Left cardiac atrium (tissue), 4 donors: ENCODE measurements at regions not wholly inside any gene's neighbourhood (a gene's known extent, or its start where the extent isn't known, plus 50 kb on each side); places are given as distances from the start of the nearest gene placed in this dataset.
"Not testable (repeated sequence)": the region's sequence is repeated elsewhere in the genome, so short reads cannot be mapped to it uniquely, and the experiment has no call there.

Source experiments
- ATAC-seq, 2 donors: fragments of 200-7000 bp; cut with Tn5 transposase; one replicate each; pipeline ENCODE4 v1.9.1; 2020; ENCODE audit warnings: mild to moderate bottlenecking in 2 of 2, moderate library complexity in 2 of 2
- DNase-seq: peaks from one replicate; pipeline ENCODE4 v3.0.0-alpha.2; 2020
- intact Hi-C, 2 donors: fragments of 100-400 bp; cut with DNase I; formaldehyde crosslinking; loops; one replicate each; pipeline versions ENCODE4 v1.14.1 to v1.15.1; 2022 to 2023
- donor health status: DM: no; HTN: yes; CAD: no.
- donor health status: DM: no; HTN: yes; CAD: no; lungs with severe emphysema.
- donor health status: DM: yes; HTN: yes; CAD: no.
- donor health status: Dilated cardiomyopathy.

DNA sequence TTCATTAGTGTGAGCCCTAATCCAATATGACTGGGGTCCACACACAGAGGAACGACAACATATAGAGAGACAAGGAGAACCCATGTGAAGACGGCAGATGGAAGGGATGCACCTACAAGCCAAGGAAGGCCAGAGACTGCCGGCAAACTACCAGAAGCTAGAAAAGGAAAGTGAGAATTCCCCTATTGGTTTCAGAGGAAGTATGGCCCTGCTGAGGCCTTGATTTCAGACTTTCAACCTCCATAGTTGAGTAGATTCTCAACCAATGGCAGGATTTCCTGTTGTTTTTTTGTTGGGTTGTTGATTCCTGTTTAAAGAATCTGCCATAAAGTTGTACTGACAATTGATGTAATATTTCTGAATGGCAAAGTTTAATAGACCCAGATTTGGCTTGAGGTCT is 241.5 kb downstream of the SATB2 start:
- ATAC-seq, result no peak

GRCh38 chr2:199207011-199207410 is 250.7 kb downstream of the SATB2 start:
- intact Hi-C loops, result no loop called here
- DNase-seq (no peak), ATAC-seq (no peak)

More for the DNA sequence above, 241.5 kb downstream of the SATB2 start:
- intact Hi-C loops, result no loop called here
- DNase-seq, result no peak

- DNase-seq (no peak), ATAC-seq (no peak)
- intact Hi-C loops, result no loop called here
These were observed 251.2 kb downstream of the SATB2 start for GRCh38 chr2:199206536-199206935.

- ATAC-seq (no peak), DNase-seq (no peak)
- intact Hi-C loops, result no loop called here
These were observed 254.8 kb downstream of the SATB2 start for GRCh38 chr2:199202964-199203363.

GRCh38 chr2:199201539-199201938 is 256.2 kb downstream of the SATB2 start:
- no peak for DNase-seq

DNA sequence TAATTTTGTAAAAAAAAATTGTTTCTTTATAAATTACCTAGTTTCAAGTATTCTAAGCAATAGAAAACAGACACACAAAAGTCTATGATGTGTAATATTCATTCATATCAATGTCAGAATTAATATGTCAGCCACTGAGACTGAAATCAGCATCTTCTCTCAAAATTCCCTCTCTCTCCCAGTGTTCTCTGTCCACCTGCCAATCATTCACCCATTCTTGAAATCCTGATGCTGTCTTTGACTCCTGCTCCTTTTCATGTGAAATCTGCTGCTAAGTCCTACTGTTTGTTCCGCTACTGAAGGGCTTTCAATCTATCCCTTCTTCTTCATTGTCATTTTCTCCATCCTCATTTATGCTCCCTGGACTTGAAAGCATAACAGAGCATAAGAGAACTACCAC is 257.9 kb downstream of the SATB2 start:
- DNase-seq (no peak), ATAC-seq (no peak)
- intact Hi-C loops, result no loop called here

More at GRCh38 chr2:199201539-199201938, 256.2 kb downstream of the SATB2 start:
- ATAC-seq, result no peak
- intact Hi-C loops, result no loop called here

GRCh38 chr2:199197448-199197847 is 260.3 kb downstream of the SATB2 start:
- intact Hi-C loops, result no loop called here
- DNase-seq (no peak), ATAC-seq (no peak)

DNA sequence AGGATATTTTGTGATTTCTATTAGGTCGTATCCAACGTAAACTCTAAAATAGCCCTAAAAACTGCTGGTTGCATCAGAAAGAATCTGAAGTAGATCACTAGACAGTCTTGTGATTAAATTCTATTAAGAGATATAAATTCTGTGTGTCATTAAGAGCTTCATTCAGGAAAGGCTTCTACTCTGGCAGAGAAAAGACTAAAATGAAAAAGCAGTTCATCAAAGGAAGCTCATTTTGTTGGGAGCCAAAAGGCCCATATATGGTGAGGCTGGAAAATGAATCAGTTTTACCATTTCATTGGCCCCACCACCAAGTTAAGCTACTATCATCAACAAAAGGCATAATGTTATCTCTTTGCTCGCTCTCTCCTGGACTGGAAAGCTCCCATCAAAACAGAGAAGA is 261.1 kb downstream of the SATB2 start:
- DNase-seq, result no peak
- intact Hi-C loops, result no loop called here
- ATAC-seq, result no peak

- intact Hi-C loops, result no loop called here
- ATAC-seq (no peak), DNase-seq (no peak)
These were observed 261.7 kb downstream of the SATB2 start for GRCh38 chr2:199195927-199196502.

- ATAC-seq (no peak), DNase-seq (no peak)
These were observed 266.3 kb downstream of the SATB2 start for GRCh38 chr2:199191461-199191860.

DNA sequence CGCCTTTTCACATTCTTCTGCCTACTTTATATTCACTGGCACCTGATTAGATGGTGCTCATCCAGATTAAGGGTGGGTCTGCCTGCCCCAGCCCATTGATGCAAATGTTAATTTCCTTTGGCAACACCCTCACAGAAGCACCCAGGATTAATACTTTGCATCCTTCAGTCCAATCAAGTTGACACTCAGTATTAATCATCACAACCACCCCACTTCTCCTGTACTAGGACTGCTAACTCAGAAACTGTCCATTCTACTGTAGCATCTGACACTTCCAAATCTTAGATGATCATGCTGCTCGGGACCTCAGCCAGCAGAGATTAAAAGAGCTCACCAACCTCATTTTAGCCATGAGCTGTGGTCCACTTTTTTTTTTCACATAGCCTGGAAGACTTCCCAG is 268.5 kb downstream of the SATB2 start:
- intact Hi-C loops, result no loop called here
- ATAC-seq, result no peak
- DNase-seq, result no peak

More at GRCh38 chr2:199191461-199191860, 266.3 kb downstream of the SATB2 start:
- intact Hi-C loops, result no loop called here

DNA sequence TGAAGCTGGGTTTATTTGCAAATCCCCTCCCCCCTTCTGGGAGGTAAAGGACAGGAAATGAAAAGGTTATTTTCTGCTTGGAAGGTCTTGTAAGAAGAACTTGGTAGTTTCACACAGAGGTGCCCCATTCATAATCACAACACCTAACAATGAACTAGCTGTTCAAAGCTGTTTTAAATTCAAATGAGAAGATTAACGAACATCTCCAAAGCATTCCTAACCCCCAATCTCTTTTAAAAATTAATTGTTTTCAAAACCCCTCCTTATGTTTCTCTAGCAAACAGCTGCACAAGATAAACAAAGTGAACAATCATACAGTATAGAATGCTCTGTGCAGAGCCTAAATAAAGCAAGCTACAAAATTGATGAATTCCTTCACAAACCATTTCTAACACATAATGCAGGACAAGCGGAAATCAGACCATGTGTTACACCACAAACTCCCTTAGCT is 271.4 kb downstream of the SATB2 start:
- DNase-seq, result no peak
- no peak for ATAC-seq
- intact Hi-C loops, result no loop called here

DNA sequence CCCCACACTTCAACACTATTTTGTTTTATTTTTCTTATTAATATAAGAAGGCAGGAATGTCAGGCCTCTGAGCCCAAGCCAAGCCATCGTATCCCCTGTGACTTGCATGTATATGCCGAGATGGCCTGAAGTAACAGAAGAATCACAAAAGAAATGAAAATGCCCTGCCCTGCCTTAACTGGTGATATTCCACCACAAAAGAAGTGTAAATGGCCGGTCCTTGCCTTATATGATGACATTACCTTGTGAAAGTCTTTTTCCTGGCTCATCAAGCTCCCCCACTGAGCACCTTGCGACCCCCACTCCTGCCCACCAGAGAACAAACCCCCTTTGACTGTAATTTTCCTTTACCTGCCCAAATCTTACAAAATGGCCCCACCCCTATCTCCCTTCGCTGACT is 272.6 kb downstream of the SATB2 start:
- intact Hi-C loops, DNase-seq, ATAC-seq: not testable (repeated sequence)

DNA sequence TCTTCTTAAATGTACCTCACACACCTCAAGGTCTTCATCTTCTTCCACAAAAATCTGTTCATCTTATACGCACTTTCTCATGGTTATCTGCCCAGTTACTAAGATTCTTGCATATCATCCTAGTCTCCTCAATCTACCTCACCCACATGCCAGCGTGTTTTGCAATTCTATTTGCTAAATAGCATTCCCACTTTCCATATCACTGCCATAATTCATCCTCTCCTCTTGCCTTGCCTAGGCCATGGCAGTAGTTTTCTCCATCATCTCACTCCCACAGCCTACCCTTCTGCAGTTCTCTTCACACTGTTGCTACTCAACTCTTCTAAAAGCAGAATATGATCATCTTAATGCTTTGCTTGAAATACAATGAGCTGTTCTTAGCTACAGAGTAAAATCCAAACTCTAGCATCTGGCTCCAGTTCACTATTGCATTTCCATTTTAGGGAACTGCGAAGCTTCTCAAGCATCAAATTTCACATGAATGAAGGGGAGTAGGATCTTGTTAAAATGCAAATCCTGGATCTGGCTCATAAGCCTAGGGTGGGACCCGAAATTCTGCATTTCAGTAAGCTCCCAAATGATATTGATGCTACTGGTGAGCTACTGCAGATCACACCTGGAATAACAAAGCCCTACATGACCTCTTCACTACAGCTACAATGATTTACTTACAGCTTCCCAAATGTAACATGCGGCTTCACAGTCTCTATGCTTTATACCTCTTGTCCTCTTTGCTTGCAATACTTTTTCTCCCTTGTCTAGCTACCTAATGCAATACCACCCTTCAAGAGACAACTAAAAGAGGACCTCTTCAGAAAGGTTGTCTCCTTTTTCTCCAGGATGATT is 293.9 kb downstream of the SATB2 start:
- intact Hi-C loops, result no loop called here
- no peak for DNase-seq
- no peak for ATAC-seq

- DNase-seq (no peak), ATAC-seq (no peak)
- intact Hi-C loops, result no loop called here
These were observed 296.9 kb downstream of the SATB2 start for GRCh38 chr2:199160677-199161465.

GRCh38 chr2:199160081-199160480 is 297.7 kb downstream of the SATB2 start:
- DNase-seq (no peak), ATAC-seq (no peak)
- intact Hi-C loops, result no loop called here

DNA sequence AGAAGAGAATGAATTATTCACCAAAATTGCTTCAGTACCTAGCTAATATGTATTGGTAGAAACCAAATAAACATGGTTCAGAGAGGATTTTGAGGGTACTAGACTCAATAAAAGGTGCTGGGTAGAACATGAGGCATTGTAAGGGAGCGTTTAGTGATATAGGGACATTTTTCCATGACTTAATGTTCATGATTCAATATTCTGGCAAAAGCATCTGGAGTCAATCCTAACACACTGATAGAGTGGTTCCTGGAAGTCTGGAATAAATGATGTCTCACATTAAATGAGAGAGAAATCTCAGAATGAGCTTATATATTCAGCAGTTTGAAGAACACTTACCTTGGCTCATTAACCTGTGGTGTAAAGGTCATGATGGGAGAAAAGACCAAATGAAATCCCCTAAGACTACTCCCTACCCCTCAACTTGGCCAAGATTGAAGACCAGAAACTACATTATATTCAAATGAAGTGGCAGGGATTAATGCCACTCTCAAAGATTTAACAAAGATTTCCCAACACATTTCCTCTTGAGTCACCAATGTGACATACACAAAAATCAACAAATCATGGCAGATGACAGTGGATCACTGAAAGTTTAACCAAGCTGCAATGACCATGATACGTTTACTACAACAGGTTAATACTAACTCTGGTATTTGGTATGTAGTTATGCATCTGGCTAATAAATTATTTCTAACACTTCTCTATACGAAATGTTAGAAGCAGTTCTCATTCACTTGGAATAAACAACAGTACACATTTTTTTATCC is 309.5 kb downstream of the SATB2 start:
- intact Hi-C loops, result no loop called here
- DNase-seq (no peak), ATAC-seq (no peak)

- no peak for ATAC-seq
- no peak for DNase-seq
- intact Hi-C loops, result no loop called here
These were observed 310.5 kb downstream of the SATB2 start for GRCh38 chr2:199147216-199147615.

- intact Hi-C loops, result no loop called here
- DNase-seq (no peak), ATAC-seq (no peak)
These were observed 313.2 kb downstream of the SATB2 start for GRCh38 chr2:199144546-199144945.
